Spleen (tissue), 11 donors: ENCODE measurements at regions not wholly inside any gene's neighbourhood (a gene's known extent, or its start where the extent isn't known, plus 50 kb on each side); places are given as distances from the start of the nearest gene placed in this dataset.

ENCODE experiments used
- DNase-seq: peaks from one replicate; pipeline ENCODE4 v3.0.0-alpha.2; 2020
- H3K27ac ChIP-seq, 8 donors: fragments of 200-600 bp; sonication (generic) in 7 of 8; 1 replicate in 4 of 8; 2 replicates in 4 of 8; pipeline versions ENCODE4 v1.5.0 to v1.8.0; 2016 to 2021; ENCODE audit warnings: inconsistent platforms in 4 of 8, mild to moderate bottlenecking in 4 of 8, moderate library complexity in 1 of 8
- H3K27me3 ChIP-seq, 7 donors: fragments of 200-600 bp; sonication (generic) in 6 of 7; replicated peaks in 1 of 7; 1 replicate in 4 of 7; 2 replicates in 3 of 7; pipeline versions ENCODE4 v1.5.0 to v1.8.0; 2016 to 2021; ENCODE audit warnings: inconsistent platforms in 3 of 7, mild to moderate bottlenecking in 1 of 7
- H3K36me3 ChIP-seq, 6 donors: fragments of 200-600 bp; sonication (generic) in 5 of 6; 1 replicate in 4 of 6; 2 replicates in 2 of 6; pipeline versions ENCODE4 v1.5.0 to v1.8.0; 2016 to 2021; ENCODE audit warnings: inconsistent platforms in 2 of 6
- H3K4me1 ChIP-seq, 6 donors: fragments of 200-600 bp; sonication (generic) in 5 of 6; 1 replicate in 3 of 6; 2 replicates in 3 of 6; pipeline versions ENCODE4 v1.5.0 to v1.8.0; 2016 to 2021; ENCODE audit warnings: inconsistent platforms in 3 of 6
- H3K4me3 ChIP-seq, 8 donors: fragments of 200-600 bp; sonication (generic) in 7 of 8; 1 replicate in 4 of 8; 2 replicates in 4 of 8; pipeline versions ENCODE4 v1.5.0 to v1.8.0; 2016 to 2021; ENCODE audit warnings: inconsistent platforms in 4 of 8, mild to moderate bottlenecking in 4 of 8, moderate library complexity in 2 of 8
- H3K9me3 ChIP-seq, 8 donors: fragments of 200-600 bp; sonication (generic) in 7 of 8; 1 replicate in 4 of 8; 2 replicates in 4 of 8; pipeline versions ENCODE4 v1.5.0 to v1.8.0; 2016 to 2021; ENCODE audit warnings: inconsistent platforms in 4 of 8
- POLR2A ChIP-seq, 3 donors: fragments of 450-650 bp; IDR thresholded peaks; one replicate each; pipeline ENCODE4 v1.5.1; 2017; ENCODE audit warnings: antibody characterized with exemption in 3 of 3, mild to moderate bottlenecking in 1 of 3
- POLR2AphosphoS5 ChIP-seq, 3 donors: sonication (generic); formaldehyde crosslinking; IDR thresholded peaks; one replicate each; pipeline ENCODE4 v1.5.1; 2017; ENCODE audit warnings: antibody characterized with exemption in 3 of 3
- WGBS, 5 donors: extraction: QIAGEN DNeasy Blood & Tissue Kit in 3 of 5; methylation state at CpG; one replicate each; pipeline versions ENCODE4 v1.1.5 to v1.1.7; 2013 to 2018; 5-methylcytosine and 5-hydroxymethylcytosine counted together
- intact Hi-C: fragments of 100-400 bp; cut with DNase I; formaldehyde crosslinking; loops from one replicate; pipeline ENCODE4 v1.15.0; 2023; ENCODE audit warnings: low total_unique reads
- TF ChIP-seq, protein P1 (sequence below), 11 experiments: fragments of 200-600 bp in 7 of 11; fragments of 450-650 bp in 4 of 11; sonication (generic) in 4 of 11; IDR thresholded peaks in 8 of 11; conservative IDR thresholded peaks in 3 of 11; 1 replicate in 7 of 11; 2 replicates in 4 of 11; pipeline versions ENCODE4 v1.4.0 to v1.8.0; 2016 to 2021; ENCODE audit warnings: antibody characterized with exemption in 11 of 11, inconsistent platforms in 4 of 11, mild to moderate bottlenecking in 1 of 11
- donor health status: healthy with polysubstance abuse.
- donor health status: DM: no; HTN: no; CAD: no; lungs with moderate emphysema.
- donor health status: DM: no; HTN: no; CAD: no.
- donor health status: Bipolar disorder and iron deficiency.
- donor health status: healthy.
- donor health status: DM: no; HTN: no; CAD: no.
- donor health status: DM: yes; HTN: yes; CAD: no.

DNA sequence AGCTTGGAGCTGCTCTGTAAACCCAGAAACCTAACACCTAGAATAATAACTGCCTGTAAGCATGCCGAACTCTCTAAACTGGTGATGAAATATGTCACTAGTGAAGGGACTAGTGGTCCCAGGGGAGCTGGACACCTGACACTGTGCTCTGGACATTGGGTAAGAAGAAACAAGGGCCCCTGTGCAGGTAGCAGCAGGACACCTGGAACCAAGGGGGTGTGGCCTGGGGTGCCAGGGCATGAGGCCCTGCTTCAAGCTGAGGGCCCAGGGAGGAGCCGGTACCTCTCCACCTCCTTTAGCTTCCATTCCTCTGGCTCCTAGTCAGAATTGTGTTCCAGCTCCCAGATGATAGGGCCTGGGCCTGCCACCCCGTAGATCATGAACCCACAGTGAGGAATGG is 263.2 kb downstream of the OGFRL1 start:
- intact Hi-C loops, result no loop called here
- Histone ChIP-seq H3K4me1 (no peaks in the 10 kb centered on the region), H3K4me3 (no peak overlapping the region), H3K27ac (no peak overlapping the region), H3K36me3 (no peaks in the 10 kb centered on the region), H3K27me3 (no peaks in the 10 kb centered on the region), H3K9me3 (peaks cover 0 to 33% (median 23%) of the 10 kb centered on the region in 8 donors)
- WGBS, 5 donors, result 77 to 100% (median 89%) methylated on average over 3 of the region's 3 CpGs
- DNase-seq, result peak; percentile 42
- TF ChIP-seq, protein P1, sequence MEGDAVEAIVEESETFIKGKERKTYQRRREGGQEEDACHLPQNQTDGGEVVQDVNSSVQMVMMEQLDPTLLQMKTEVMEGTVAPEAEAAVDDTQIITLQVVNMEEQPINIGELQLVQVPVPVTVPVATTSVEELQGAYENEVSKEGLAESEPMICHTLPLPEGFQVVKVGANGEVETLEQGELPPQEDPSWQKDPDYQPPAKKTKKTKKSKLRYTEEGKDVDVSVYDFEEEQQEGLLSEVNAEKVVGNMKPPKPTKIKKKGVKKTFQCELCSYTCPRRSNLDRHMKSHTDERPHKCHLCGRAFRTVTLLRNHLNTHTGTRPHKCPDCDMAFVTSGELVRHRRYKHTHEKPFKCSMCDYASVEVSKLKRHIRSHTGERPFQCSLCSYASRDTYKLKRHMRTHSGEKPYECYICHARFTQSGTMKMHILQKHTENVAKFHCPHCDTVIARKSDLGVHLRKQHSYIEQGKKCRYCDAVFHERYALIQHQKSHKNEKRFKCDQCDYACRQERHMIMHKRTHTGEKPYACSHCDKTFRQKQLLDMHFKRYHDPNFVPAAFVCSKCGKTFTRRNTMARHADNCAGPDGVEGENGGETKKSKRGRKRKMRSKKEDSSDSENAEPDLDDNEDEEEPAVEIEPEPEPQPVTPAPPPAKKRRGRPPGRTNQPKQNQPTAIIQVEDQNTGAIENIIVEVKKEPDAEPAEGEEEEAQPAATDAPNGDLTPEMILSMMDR (IDR thresholded peaks at IDR 0.05 in 8 of 11, conservative IDR thresholded peaks at IDR 0.05 in 3 of 11), result no peak
- no peak for TF ChIP-seq POLR2A (IDR thresholded peaks at IDR 0.05)
- no peak for TF ChIP-seq POLR2AphosphoS5 (IDR thresholded peaks at IDR 0.05)

DNA sequence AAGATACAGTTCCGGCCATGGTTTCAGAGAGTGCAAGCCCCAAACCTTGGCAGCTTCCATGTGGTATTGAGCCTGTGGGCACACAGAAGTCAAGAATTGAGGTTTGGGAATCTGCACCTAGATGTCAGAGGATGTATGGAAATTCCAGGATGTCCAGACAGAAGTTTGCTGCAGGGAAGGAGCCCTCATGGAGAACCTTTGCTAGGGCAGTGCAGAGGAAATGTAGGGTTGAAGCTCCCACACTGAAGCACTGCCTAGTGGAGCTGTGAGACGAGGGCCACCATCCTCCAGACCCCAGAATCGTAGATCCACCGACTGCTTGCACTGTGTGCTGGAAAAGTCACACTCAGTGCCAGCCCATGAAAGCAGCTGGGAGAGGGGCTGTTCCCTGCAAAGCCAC is 267.5 kb downstream of the OGFRL1 start:
- intact Hi-C loops, result no loop called here
- H3K4me3 ChIP-seq, result no peak overlapping the region
- 83 to 91% (median 88%) methylated on average over 4 of the region's 4 CpGs for WGBS, 5 donors
- no peaks in the 10 kb centered on the region for H3K27me3 ChIP-seq
- no peak overlapping the region for H3K27ac ChIP-seq
- H3K9me3 ChIP-seq, result peaks cover 0 to 66% (median 59%) of the 10 kb centered on the region in 8 donors
- DNase-seq, result peak; percentile 22
- H3K36me3 ChIP-seq, result no peaks in the 10 kb centered on the region
- no peak for TF ChIP-seq POLR2A (IDR thresholded peaks at IDR 0.05)
- TF ChIP-seq, protein P1 (IDR thresholded peaks at IDR 0.05 in 8 of 11, conservative IDR thresholded peaks at IDR 0.05 in 3 of 11), result no peak
- TF ChIP-seq POLR2AphosphoS5 (IDR thresholded peaks at IDR 0.05), result no peak
- no peaks in the 10 kb centered on the region for H3K4me1 ChIP-seq

DNA sequence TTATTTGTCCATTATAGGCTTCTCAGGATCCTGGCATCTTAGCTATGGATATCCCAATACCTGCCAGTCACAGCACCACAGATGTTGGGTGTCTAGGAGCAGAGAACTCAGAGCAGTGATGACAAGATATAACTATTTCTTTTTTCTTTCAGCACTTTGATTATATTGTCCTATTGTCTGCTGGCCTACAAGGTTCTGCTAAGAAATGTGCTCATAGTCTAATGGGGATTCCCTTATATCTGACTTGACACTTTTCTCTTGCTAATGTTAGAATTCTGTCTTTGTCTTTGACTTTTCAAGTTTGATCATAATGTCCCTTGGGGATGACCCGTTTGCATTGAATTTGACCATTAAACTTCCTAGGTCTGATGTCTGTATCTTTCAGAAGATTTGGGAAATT is 270.4 kb downstream of the OGFRL1 start:
- Histone ChIP-seq H3K27me3 (no peaks in the 10 kb centered on the region), H3K9me3 (peaks cover 0 to 59% (median 49%) of the 10 kb centered on the region in 8 donors), H3K4me1 (no peaks in the 10 kb centered on the region), H3K4me3 (no peak overlapping the region), H3K36me3 (no peaks in the 10 kb centered on the region), H3K27ac (no peak overlapping the region)
- no peak for TF ChIP-seq POLR2AphosphoS5 (IDR thresholded peaks at IDR 0.05)
- TF ChIP-seq, protein P1 (IDR thresholded peaks at IDR 0.05 in 8 of 11, conservative IDR thresholded peaks at IDR 0.05 in 3 of 11), result no peak
- WGBS, 5 donors, result 87 to 95% (median 93%) methylated on average over 1 of the region's 1 CpG
- intact Hi-C loops, result no loop called here
- no peak for DNase-seq

DNA sequence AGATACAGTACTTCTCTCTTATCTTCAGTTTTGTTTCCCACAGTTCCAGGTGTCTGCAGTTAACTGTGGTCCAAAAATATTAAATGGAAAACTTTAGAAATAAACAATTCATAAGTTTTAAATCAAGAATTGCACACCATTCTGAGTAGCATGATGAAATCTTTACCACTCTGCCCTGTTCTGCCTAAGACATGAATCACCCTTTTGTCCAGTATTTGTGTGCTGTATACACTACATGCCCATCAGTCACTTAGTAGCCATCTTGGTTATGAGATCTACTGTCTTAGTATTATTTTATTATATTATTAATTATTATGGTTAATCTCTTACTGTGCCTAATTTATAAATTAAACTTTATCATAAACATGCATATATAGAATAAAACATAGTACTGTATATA is 279.0 kb downstream of the OGFRL1 start:
- Histone ChIP-seq H3K27ac (no peak overlapping the region), H3K4me1 (no peaks in the 10 kb centered on the region), H3K9me3 (no peaks in the 10 kb centered on the region), H3K4me3 (no peak overlapping the region), H3K36me3 (no peaks in the 10 kb centered on the region), H3K27me3 (no peaks in the 10 kb centered on the region)
- no peak for TF ChIP-seq POLR2A (IDR thresholded peaks at IDR 0.05)
- TF ChIP-seq, protein P1 (IDR thresholded peaks at IDR 0.05 in 8 of 11, conservative IDR thresholded peaks at IDR 0.05 in 3 of 11), result no peak
- TF ChIP-seq POLR2AphosphoS5 (IDR thresholded peaks at IDR 0.05), result no peak
- intact Hi-C loops, result no loop called here
- DNase-seq, result no peak
